HepG2 (cell line): ENCODE measurements at regions not wholly inside any gene's neighbourhood (a gene's known extent, or its start where the extent isn't known, plus 50 kb on each side); places are given as distances from the start of the nearest gene placed in this dataset.

Experiments
- ATAC-seq: fragments of 200-7000 bp; cut with Tn5 transposase; 3 replicates; pipeline ENCODE4 v1.9.1; 2020; ENCODE audit warnings: mild to moderate bottlenecking, moderate library complexity
- BruUV-seq: library from RNA; stranded (reverse); fragments of 400-500 nt; replicated peaks from 2 replicates; lab custom pipeline; 2021; lab: Mats Ljungman, UMichigan
- CTCF ChIA-PET: fragments of 300-600 bp; formaldehyde crosslinking; extraction: SDS; loops from one replicate; lab custom pipeline; 2021; ENCODE audit warnings: low total read pairs, inconsistent platforms, low intra/inter-chr PET ratio; lab: Yijun Ruan, JAX
- POLR2A ChIA-PET: fragments of 350-600 bp; sonication (Branson Sonifier 250); formaldehyde crosslinking; loops from one replicate; lab custom pipeline; 2020; ENCODE audit warnings: antibody characterized with exemption, inconsistent platforms; lab: Yijun Ruan, JAX
- DNase-seq: peaks from one replicate; pipeline ENCODE4 v3.0.0-alpha.2; 2015; ENCODE audit warnings: low spot score
- FAIRE-seq: peaks from 3 replicates; lab custom pipeline; 2011; peaks lifted over from hg19 to GRCh38; lab: Jason Lieb, UNC
- H2AFZ ChIP-seq: one replicate; pipeline ENCODE4 v1.6.1; 2011; ENCODE audit warnings: low read length, inconsistent platforms
- H3K27ac ChIP-seq: fragments of 300-600 bp; 3 replicates; pipeline ENCODE4 v1.8.0; 2011; ENCODE audit warnings: mixed run types, mild to moderate bottlenecking, mixed read lengths, low read length, inconsistent platforms; ENCODE audit not compliant: insufficient read depth; ENCODE audit errors: extremely low read length
- H3K27me3 ChIP-seq, 2 experiments: fragments of 200-600 bp in 1 of 2; 2 replicates in 1 of 2; 3 replicates in 1 of 2; pipeline versions ENCODE4 v1.6.0 to v1.8.0; 2011; ENCODE audit warnings: low read length in 2 of 2, mild to moderate bottlenecking in 2 of 2, moderate library complexity in 2 of 2, inconsistent platforms in 1 of 2; ENCODE audit not compliant: insufficient read depth in 2 of 2, control insufficient read depth in 1 of 2
- H3K36me3 ChIP-seq, 2 experiments: fragments of 200-600 bp in 1 of 2; replicated peaks in 1 of 2; 2 replicates in 1 of 2; 3 replicates in 1 of 2; pipeline versions ENCODE4 v1.5.1 to v1.8.0; 2011; ENCODE audit warnings: low read length in 2 of 2, inconsistent platforms in 1 of 2; ENCODE audit not compliant: insufficient read depth in 2 of 2, control insufficient read depth in 1 of 2
- H3K4me1 ChIP-seq: 2 replicates; pipeline ENCODE4 v1.5.1; 2012; ENCODE audit warnings: low read length, inconsistent platforms; ENCODE audit not compliant: insufficient read depth
- H3K4me2 ChIP-seq: 2 replicates; pipeline ENCODE4 v1.6.0; 2011; ENCODE audit warnings: low read depth, low read length, inconsistent platforms
- H3K4me3 ChIP-seq, 3 experiments: fragments of 200-600 bp in 1 of 3; sonication (generic), shearing (Covaris generic) in 1 of 3; replicated peaks in 1 of 3; 2 replicates each; pipeline ENCODE4 v1.5.1; 2011 to 2016; ENCODE audit warnings: low read length in 3 of 3, inconsistent platforms in 2 of 3, low read depth in 2 of 3, mild to moderate bottlenecking in 2 of 3, control low read depth in 1 of 3, mixed read lengths in 1 of 3; ENCODE audit not compliant: insufficient read depth in 1 of 3
- H3K79me2 ChIP-seq: one replicate; pipeline ENCODE4 v1.6.1; 2011; ENCODE audit warnings: low read length, inconsistent platforms; ENCODE audit not compliant: insufficient read depth
- H3K9ac ChIP-seq: 2 replicates; pipeline ENCODE4 v1.6.0; 2011; ENCODE audit warnings: mild to moderate bottlenecking, low read depth, low read length, inconsistent platforms; ENCODE audit not compliant: insufficient read depth
- H3K9me3 ChIP-seq: 2 replicates; pipeline ENCODE4 v1.5.1; 2012; ENCODE audit warnings: mild to moderate bottlenecking, low read length
- H4K20me1 ChIP-seq: 2 replicates; pipeline ENCODE4 v1.6.0; 2011; ENCODE audit warnings: inconsistent platforms, mild to moderate bottlenecking, low read length, moderate library complexity; ENCODE audit not compliant: insufficient read depth
- AKAP8 ChIP-seq: sonication (generic); formaldehyde crosslinking; IDR thresholded peaks from 2 replicates; pipeline ENCODE4 v1.5.1; 2020; ENCODE audit warnings: mild to moderate bottlenecking, missing genetic modification reagents
- ATF7-NPFF ChIP-seq: sonication (generic); formaldehyde crosslinking; IDR thresholded peaks from 2 replicates; pipeline ENCODE4 v1.8.1; 2023; ENCODE audit warnings: mild to moderate bottlenecking, low read depth, missing genetic modification reagents, moderate library complexity
- CENPT ChIP-seq: sonication (generic); formaldehyde crosslinking; IDR thresholded peaks from 2 replicates; pipeline ENCODE4 v1.8.0; 2022; ENCODE audit warnings: low read depth, mild to moderate bottlenecking, moderate library complexity, missing genetic modification reagents
- CHCHD3 ChIP-seq: sonication (generic); formaldehyde crosslinking; IDR thresholded peaks from 2 replicates; pipeline ENCODE4 v1.8.0; 2022; ENCODE audit warnings: mild to moderate bottlenecking, missing genetic modification reagents, moderate library complexity
- EEA1 ChIP-seq: sonication (generic); formaldehyde crosslinking; IDR thresholded peaks from 2 replicates; pipeline ENCODE4 v1.5.1; 2020; ENCODE audit warnings: mild to moderate bottlenecking, missing genetic modification reagents, borderline replicate concordance
- MAFF ChIP-seq: IDR thresholded peaks from 2 replicates; pipeline ENCODE4 v1.6.1; 2011; ENCODE audit warnings: low read depth, low read length, improper control_type of control experiment
- MAFK ChIP-seq, 2 experiments: IDR thresholded peaks in 1 of 2; conservative IDR thresholded peaks in 1 of 2; 2 replicates each; pipeline ENCODE4 v1.6.1; 2011; ENCODE audit warnings: improper control_type of control experiment in 2 of 2, low read length in 2 of 2
- NFE2L1 ChIP-seq: sonication (generic); formaldehyde crosslinking; IDR thresholded peaks from 2 replicates; pipeline ENCODE4 v1.4.0; 2020; ENCODE audit warnings: missing genetic modification reagents, mild to moderate bottlenecking, borderline replicate concordance
- SAFB2 ChIP-seq: sonication (generic); formaldehyde crosslinking; IDR thresholded peaks from 2 replicates; pipeline ENCODE4 v1.5.1; 2020; ENCODE audit warnings: missing genetic modification reagents, low read depth, mild to moderate bottlenecking, borderline replicate concordance
- SNAI1 ChIP-seq: sonication (generic); formaldehyde crosslinking; IDR thresholded peaks from 2 replicates; pipeline ENCODE4 v1.5.0; 2020; ENCODE audit warnings: mild to moderate bottlenecking, missing genetic modification reagents, borderline replicate concordance
- SPEN ChIP-seq: sonication (generic); formaldehyde crosslinking; IDR thresholded peaks from 2 replicates; pipeline ENCODE4 v1.5.1; 2020; ENCODE audit warnings: low read depth, mild to moderate bottlenecking, missing genetic modification reagents
- TBL1XR1 ChIP-seq: fragments of 150-350 bp; IDR thresholded peaks from 2 replicates; pipeline ENCODE4 v1.6.1; 2014; ENCODE audit warnings: borderline replicate concordance, low read length; ENCODE audit not compliant: partially characterized antibody
- U2AF2 ChIP-seq: fragments of 200-400 bp; formaldehyde crosslinking; IDR thresholded peaks from 2 replicates; pipeline ENCODE4 v1.6.1; 2017; ENCODE audit warnings: low read depth, mild to moderate bottlenecking, low read length
- ZBTB42 ChIP-seq: sonication (generic); formaldehyde crosslinking; IDR thresholded peaks from 2 replicates; pipeline ENCODE4 v1.5.0; 2020; ENCODE audit warnings: mild to moderate bottlenecking, missing genetic modification reagents
- ZBTB8A ChIP-seq: sonication (generic); formaldehyde crosslinking; IDR thresholded peaks from 2 replicates; pipeline ENCODE4 v1.4.0; 2020; ENCODE audit warnings: mild to moderate bottlenecking, low read depth, missing genetic modification reagents, borderline replicate concordance
- ZKSCAN8 ChIP-seq: IDR thresholded peaks from 2 replicates; pipeline ENCODE4 v1.6.1; 2016; ENCODE audit warnings: borderline replicate concordance, missing genetic modification reagents, missing compliant biosample characterization
- ZMYM3 ChIP-seq: sonication (generic); formaldehyde crosslinking; IDR thresholded peaks from 2 replicates; pipeline ENCODE4 v1.5.1; 2020; ENCODE audit warnings: mild to moderate bottlenecking, missing genetic modification reagents
- ZNF142 ChIP-seq: sonication (generic); formaldehyde crosslinking; IDR thresholded peaks from 2 replicates; pipeline ENCODE4 v1.4.0; 2020; ENCODE audit warnings: missing genetic modification reagents
- ZNF326 ChIP-seq: sonication (generic); formaldehyde crosslinking; IDR thresholded peaks from 2 replicates; pipeline ENCODE4 v1.4.0; 2020; ENCODE audit warnings: missing genetic modification reagents, borderline replicate concordance
- ZNF350 ChIP-seq: sonication (generic); formaldehyde crosslinking; IDR thresholded peaks from 2 replicates; pipeline ENCODE4 v1.4.0; 2020; ENCODE audit warnings: mild to moderate bottlenecking, low read depth, missing genetic modification reagents, borderline replicate concordance
- ZNF430 ChIP-seq: sonication (generic); formaldehyde crosslinking; IDR thresholded peaks from 2 replicates; pipeline ENCODE4 v1.9.0; 2021; ENCODE audit warnings: mild to moderate bottlenecking, missing genetic modification reagents
- ZNF441 ChIP-seq: sonication (generic); formaldehyde crosslinking; IDR thresholded peaks from 2 replicates; pipeline ENCODE4 v1.7.0; 2021; ENCODE audit warnings: missing genetic modification reagents, borderline replicate concordance
- ZNF549 ChIP-seq: sonication (generic); formaldehyde crosslinking; IDR thresholded peaks from 2 replicates; pipeline ENCODE4 v1.5.0; 2020; ENCODE audit warnings: missing genetic modification reagents
- ZNF619 ChIP-seq: sonication (generic); formaldehyde crosslinking; IDR thresholded peaks from 2 replicates; pipeline ENCODE4 v1.4.0; 2020; ENCODE audit warnings: mild to moderate bottlenecking, missing genetic modification reagents
- ZNF652 ChIP-seq: IDR thresholded peaks from 2 replicates; pipeline ENCODE4 v1.6.1; 2016; ENCODE audit warnings: low read depth, borderline replicate concordance
- ZSCAN30 ChIP-seq: sonication (generic); formaldehyde crosslinking; IDR thresholded peaks from 2 replicates; pipeline ENCODE4 v1.5.0; 2020; ENCODE audit warnings: mild to moderate bottlenecking, missing genetic modification reagents
- WGBS: methylation state at CpG from one replicate; pipeline ENCODE4 v1.1.6; 2017; ENCODE audit warnings: low lambda C conversion rate; 5-methylcytosine and 5-hydroxymethylcytosine counted together
- in situ Hi-C: cut with HindIII; loops from 2 replicates; pipeline ENCODE4 v1.10.0; 2017; ENCODE audit warnings: low pct_unique_long_range_greater_than_20kb; ENCODE audit not compliant: extremely low pct_ligation_motif_present
- intact Hi-C: fragments of 100-400 bp; cut with micrococcal nuclease; formaldehyde crosslinking; loops from one replicate; pipeline ENCODE4 v1.10.0; 2022; ENCODE audit not compliant: unreplicated experiment

GRCh38 chr3:24857945-24858344 lies 363.3 kb upstream of the THRB start:
- no peak for FAIRE-seq

GRCh38 chr3:24863215-24863614 lies 368.6 kb upstream of the THRB start:
- 16% methylated on average over 5 of the region's 5 CpGs for WGBS
- ATAC-seq (no peak), FAIRE-seq (no peak), DNase-seq (no peak)
- H3K4me2 ChIP-seq = no peak overlapping the region
- BruUV-seq = no TSS peak
- in situ Hi-C loops = no loop called here
- H3K79me2 ChIP-seq = no peaks in the 10 kb centered on the region
- CTCF ChIA-PET = no interaction called here
- no peak overlapping the region for H3K27ac ChIP-seq
- H3K27me3 ChIP-seq = no peaks in the 10 kb centered on the region
- no peak overlapping the region for H3K9ac ChIP-seq
- H3K4me1 ChIP-seq = no peaks in the 10 kb centered on the region
- no peaks in the 10 kb centered on the region for H3K36me3 ChIP-seq
- intact Hi-C loops = no loop called here
- no peak overlapping the region for H2AFZ ChIP-seq
- POLR2A ChIA-PET = no interaction called here
- H4K20me1 ChIP-seq = no peaks in the 10 kb centered on the region
- H3K4me3 ChIP-seq = no peak overlapping the region
- H3K9me3 ChIP-seq = no peaks in the 10 kb centered on the region
- TF ChIP-seq TBL1XR1 = no peak
- TF ChIP-seq ZNF142 (CRISPR knock-in tag) = no peak
- TF ChIP-seq ZNF619 (CRISPR knock-in tag) = no peak
- TF ChIP-seq AKAP8 (CRISPR knock-in tag) = no peak
- no peak for TF ChIP-seq CHCHD3 (CRISPR knock-in tag)
- TF ChIP-seq ZNF326 (CRISPR knock-in tag) = no peak
- TF ChIP-seq SNAI1 (CRISPR knock-in tag) = no peak
- TF ChIP-seq ZMYM3 = no peak
- TF ChIP-seq ZKSCAN8 (CRISPR knock-in tag) = no peak

More at GRCh38 chr3:24857945-24858344, 363.3 kb upstream of the THRB start:
- DNase-seq = no peak
- POLR2A ChIA-PET = no interaction called here
- no peak overlapping the region for H3K27ac ChIP-seq
- CTCF ChIA-PET = no interaction called here
- H3K36me3 ChIP-seq = no peaks in the 10 kb centered on the region
- in situ Hi-C loops (no loop called here), intact Hi-C loops (no loop called here)
- H3K4me3 ChIP-seq = no peak overlapping the region
- H3K4me2 ChIP-seq = no peak overlapping the region
- ATAC-seq = no peak
- BruUV-seq = no TSS peak
- no peaks in the 10 kb centered on the region for H3K79me2 ChIP-seq
- H3K4me1 ChIP-seq = no peaks in the 10 kb centered on the region
- TF ChIP-seq ZNF441 (CRISPR knock-in tag) (no peak), ZNF652 (CRISPR knock-in tag) (no peak), SPEN (CRISPR knock-in tag) (no peak), SAFB2 (no peak), ZBTB42 (no peak), MAFF (peak; percentile 83), ZNF350 (CRISPR knock-in tag) (no peak), ZNF430 (CRISPR knock-in tag) (no peak), ZBTB8A (CRISPR knock-in tag) (no peak), MAFK (conservative IDR thresholded peaks at IDR 0.05 in 1 of 2, IDR thresholded peaks at IDR 0.05 in 1 of 2; ENCODE audit: low read length in 2 of 2) (peak; percentile 78 to 91), EEA1 (CRISPR knock-in tag) (no peak), CENPT (CRISPR knock-in tag) (no peak), NFE2L1 (no peak), U2AF2 (no peak), ZNF549 (CRISPR knock-in tag) (no peak), ATF7-NPFF (CRISPR knock-in tag) (no peak), ZSCAN30 (no peak)
- 3% methylated on average over 1 of the region's 1 CpG for WGBS
- H4K20me1 ChIP-seq = no peaks in the 10 kb centered on the region
- no peak overlapping the region for H2AFZ ChIP-seq
- H3K9ac ChIP-seq = no peak overlapping the region
- H3K9me3 ChIP-seq = no peaks in the 10 kb centered on the region
- no peaks in the 10 kb centered on the region for H3K27me3 ChIP-seq
